GM19463 (cell line): ENCODE measurements at regions not wholly inside any gene's neighbourhood (a gene's known extent, or its start where the extent isn't known, plus 50 kb on each side); places are given as distances from the start of the nearest gene placed in this dataset.

Source experiments
- ATAC-seq: cut with Tn5 transposase; IDR thresholded peaks from one replicate; pipeline ENCODE4 v1.9.1; 2021; ENCODE audit warnings: mild to moderate bottlenecking, moderate library complexity; ENCODE audit not compliant: unreplicated experiment

- ATAC-seq, result no peak
Observed at GRCh38 chr1:244339073-244339692, 112.5 kb downstream of the ADSS2 start.

GRCh38 chr1:244339776-244340175, 111.9 kb downstream of the ADSS2 start:
- ATAC-seq, result no peak

- no peak for ATAC-seq
Observed at GRCh38 chr1:244340396-244340795, 111.3 kb downstream of the ADSS2 start.

- no peak for ATAC-seq
Observed at GRCh38 chr1:244341455-244342450, 110.0 kb downstream of the ADSS2 start.

GRCh38 chr1:244344001-244344400, 107.7 kb downstream of the ADSS2 start:
- no peak for ATAC-seq

- ATAC-seq, result no peak
Observed at GRCh38 chr1:244346972-244347618, 104.6 kb downstream of the ADSS2 start.

- ATAC-seq, result no peak
Observed at GRCh38 chr1:244347942-244348341, 103.8 kb downstream of the ADSS2 start.

GRCh38 chr1:244349103-244349531, 102.6 kb downstream of the ADSS2 start:
- ATAC-seq, result no peak

- no peak for ATAC-seq
Observed at GRCh38 chr1:244349581-244350001, 102.1 kb downstream of the ADSS2 start.

- peak; percentile 68 for ATAC-seq
Observed at GRCh38 chr1:244350027-244350426, 101.7 kb downstream of the ADSS2 start.

- ATAC-seq, result no peak
Observed at GRCh38 chr1:244352156-244352830, 99.4 kb downstream of the ADSS2 start.

GRCh38 chr1:244353551-244354091, 98.1 kb downstream of the ADSS2 start:
- ATAC-seq, result peak; percentile 83

- no peak for ATAC-seq
Observed at GRCh38 chr1:244354810-244355278, 96.9 kb downstream of the ADSS2 start.

GRCh38 chr1:244356376-244356775, 95.3 kb downstream of the ADSS2 start:
- no peak for ATAC-seq
